Suprapubic skin (tissue), 4 donors: ENCODE measurements at regions not wholly inside any gene's neighbourhood (a gene's known extent, or its start where the extent isn't known, plus 50 kb on each side); places are given as distances from the start of the nearest gene placed in this dataset.

ENCODE experiments used
- EP300 ChIP-seq: sonication (generic); formaldehyde crosslinking; IDR thresholded peaks from one replicate; pipeline ENCODE4 v1.6.1; 2017; ENCODE audit warnings: antibody characterized with exemption
- POLR2A ChIP-seq, 2 donors: fragments of 450-650 bp; IDR thresholded peaks; one replicate each; pipeline ENCODE4 v1.6.1; 2017; ENCODE audit warnings: antibody characterized with exemption in 2 of 2, mild to moderate bottlenecking in 2 of 2, moderate library complexity in 2 of 2
- POLR2AphosphoS5 ChIP-seq, 3 donors: sonication (generic); formaldehyde crosslinking; IDR thresholded peaks; one replicate each; pipeline ENCODE4 v1.6.1; 2017; ENCODE audit warnings: antibody characterized with exemption in 3 of 3
- TF ChIP-seq, protein P1 (sequence below), 2 donors: fragments of 200-600 bp in 1 of 2; fragments of 450-650 bp in 1 of 2; sonication (generic) in 1 of 2; IDR thresholded peaks; one replicate each; pipeline ENCODE4 v1.5.1; 2016 to 2019; ENCODE audit warnings: antibody characterized with exemption in 2 of 2, mild to moderate bottlenecking in 1 of 2, moderate library complexity in 1 of 2

DNA sequence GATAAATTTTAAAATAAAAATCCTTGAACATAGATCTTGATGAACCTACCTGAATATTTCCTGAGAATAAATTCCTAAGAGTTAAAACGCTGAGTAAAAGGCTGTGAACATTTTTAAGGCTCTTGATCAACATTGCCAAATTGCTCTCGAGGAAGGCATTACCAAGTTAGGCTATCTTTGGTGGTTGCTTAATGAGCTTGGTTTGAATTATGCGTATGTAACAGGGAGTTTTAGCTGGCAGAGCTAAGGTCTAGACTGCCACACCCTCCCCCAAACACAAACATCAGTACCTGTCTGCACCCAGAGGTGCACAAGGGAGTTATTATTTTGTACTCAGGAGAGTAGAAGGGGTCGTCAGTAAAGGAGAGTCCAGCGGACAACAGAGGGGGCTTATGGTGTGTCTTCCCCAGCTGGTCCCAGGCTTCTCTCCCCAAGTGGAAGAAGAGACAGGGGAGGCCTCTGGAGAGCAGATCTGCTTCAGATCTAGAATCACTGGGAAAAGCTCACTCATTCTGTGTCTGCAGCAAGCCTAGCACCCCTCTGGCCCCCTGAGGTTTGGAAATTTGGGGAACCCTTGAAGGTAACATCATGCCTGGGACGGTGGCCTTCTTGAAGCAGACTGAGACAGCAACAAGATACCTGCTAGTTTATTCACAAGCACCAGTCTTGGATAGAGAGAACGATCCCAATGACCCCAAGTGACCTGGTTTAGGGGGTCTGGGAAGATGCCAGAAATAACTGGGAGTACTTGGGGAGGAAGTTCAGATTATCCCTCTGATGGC lies 197.2 kb upstream of the ID2 start:
- TF ChIP-seq, protein P1, sequence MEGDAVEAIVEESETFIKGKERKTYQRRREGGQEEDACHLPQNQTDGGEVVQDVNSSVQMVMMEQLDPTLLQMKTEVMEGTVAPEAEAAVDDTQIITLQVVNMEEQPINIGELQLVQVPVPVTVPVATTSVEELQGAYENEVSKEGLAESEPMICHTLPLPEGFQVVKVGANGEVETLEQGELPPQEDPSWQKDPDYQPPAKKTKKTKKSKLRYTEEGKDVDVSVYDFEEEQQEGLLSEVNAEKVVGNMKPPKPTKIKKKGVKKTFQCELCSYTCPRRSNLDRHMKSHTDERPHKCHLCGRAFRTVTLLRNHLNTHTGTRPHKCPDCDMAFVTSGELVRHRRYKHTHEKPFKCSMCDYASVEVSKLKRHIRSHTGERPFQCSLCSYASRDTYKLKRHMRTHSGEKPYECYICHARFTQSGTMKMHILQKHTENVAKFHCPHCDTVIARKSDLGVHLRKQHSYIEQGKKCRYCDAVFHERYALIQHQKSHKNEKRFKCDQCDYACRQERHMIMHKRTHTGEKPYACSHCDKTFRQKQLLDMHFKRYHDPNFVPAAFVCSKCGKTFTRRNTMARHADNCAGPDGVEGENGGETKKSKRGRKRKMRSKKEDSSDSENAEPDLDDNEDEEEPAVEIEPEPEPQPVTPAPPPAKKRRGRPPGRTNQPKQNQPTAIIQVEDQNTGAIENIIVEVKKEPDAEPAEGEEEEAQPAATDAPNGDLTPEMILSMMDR (IDR thresholded peaks at IDR 0.05), result no peak
- no peak for TF ChIP-seq POLR2AphosphoS5 (IDR thresholded peaks at IDR 0.05)
- no peak for TF ChIP-seq POLR2A (IDR thresholded peaks at IDR 0.05)
- no peak for TF ChIP-seq EP300
